Astrocyte of the cerebellum (primary cell): ENCODE measurements at regions not wholly inside any gene's neighbourhood (a gene's known extent, or its start where the extent isn't known, plus 50 kb on each side); places are given as distances from the start of the nearest gene placed in this dataset.

Experiments
- DNase-seq: peaks from one replicate; pipeline ENCODE4 v3.0.0-alpha.2; 2011; ENCODE audit warnings: low read depth
- H3K4me3 ChIP-seq: 2 replicates; pipeline ENCODE4 v1.5.1; 2011; ENCODE audit warnings: mild to moderate bottlenecking, low read depth, low read length, moderate library complexity
- in situ Hi-C: cut with HindIII; loops from 2 replicates; pipeline ENCODE4 v1.10.0; 2017; ENCODE audit warnings: low sequenced_read_pairs
- TF ChIP-seq, protein P1 (sequence below): IDR thresholded peaks from 2 replicates; pipeline ENCODE4 v1.5.1; 2012; ENCODE audit warnings: low read length, low read depth, moderate library complexity, mild to moderate bottlenecking; ENCODE audit errors: missing control alignments

GRCh38 chr7:125563964-125564529 lies 634.4 kb upstream of the POT1 start:
- TF ChIP-seq, protein P1, sequence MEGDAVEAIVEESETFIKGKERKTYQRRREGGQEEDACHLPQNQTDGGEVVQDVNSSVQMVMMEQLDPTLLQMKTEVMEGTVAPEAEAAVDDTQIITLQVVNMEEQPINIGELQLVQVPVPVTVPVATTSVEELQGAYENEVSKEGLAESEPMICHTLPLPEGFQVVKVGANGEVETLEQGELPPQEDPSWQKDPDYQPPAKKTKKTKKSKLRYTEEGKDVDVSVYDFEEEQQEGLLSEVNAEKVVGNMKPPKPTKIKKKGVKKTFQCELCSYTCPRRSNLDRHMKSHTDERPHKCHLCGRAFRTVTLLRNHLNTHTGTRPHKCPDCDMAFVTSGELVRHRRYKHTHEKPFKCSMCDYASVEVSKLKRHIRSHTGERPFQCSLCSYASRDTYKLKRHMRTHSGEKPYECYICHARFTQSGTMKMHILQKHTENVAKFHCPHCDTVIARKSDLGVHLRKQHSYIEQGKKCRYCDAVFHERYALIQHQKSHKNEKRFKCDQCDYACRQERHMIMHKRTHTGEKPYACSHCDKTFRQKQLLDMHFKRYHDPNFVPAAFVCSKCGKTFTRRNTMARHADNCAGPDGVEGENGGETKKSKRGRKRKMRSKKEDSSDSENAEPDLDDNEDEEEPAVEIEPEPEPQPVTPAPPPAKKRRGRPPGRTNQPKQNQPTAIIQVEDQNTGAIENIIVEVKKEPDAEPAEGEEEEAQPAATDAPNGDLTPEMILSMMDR = no peak

DNA sequence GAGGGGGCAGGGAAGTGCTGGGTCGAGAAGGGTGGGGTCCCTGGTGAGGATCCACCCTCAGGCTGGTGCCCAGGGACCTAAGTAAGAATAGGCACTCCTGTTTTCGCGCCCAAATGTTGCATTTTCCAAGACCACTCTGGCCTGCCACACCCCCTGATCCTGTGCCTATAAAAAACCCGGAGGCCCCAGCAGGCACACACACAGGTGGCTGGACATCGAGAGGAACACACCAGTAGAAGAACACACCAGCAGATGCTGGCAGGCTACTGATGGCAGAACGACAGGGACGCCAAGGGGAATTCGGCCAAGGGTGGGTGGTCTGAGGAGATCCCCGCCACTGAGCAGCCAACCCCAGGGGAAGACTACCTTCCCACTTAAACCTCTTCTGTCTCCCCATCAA lies 633.9 kb upstream of the POT1 start:
- in situ Hi-C loops = no loop called here
- H3K4me3 ChIP-seq = no peak overlapping the region
- DNase-seq = no peak
- TF ChIP-seq, protein P1 = no peak

More at GRCh38 chr7:125563964-125564529, 634.4 kb upstream of the POT1 start:
- DNase-seq = no peak
- in situ Hi-C loops = no loop called here
- H3K4me3 ChIP-seq = no peak overlapping the region

- in situ Hi-C loops = no loop called here
- TF ChIP-seq, protein P1 = no peak
- H3K4me3 ChIP-seq = no peak overlapping the region
- no peak for DNase-seq
These were observed 631.4 kb upstream of the POT1 start for GRCh38 chr7:125561006-125561405.

DNA sequence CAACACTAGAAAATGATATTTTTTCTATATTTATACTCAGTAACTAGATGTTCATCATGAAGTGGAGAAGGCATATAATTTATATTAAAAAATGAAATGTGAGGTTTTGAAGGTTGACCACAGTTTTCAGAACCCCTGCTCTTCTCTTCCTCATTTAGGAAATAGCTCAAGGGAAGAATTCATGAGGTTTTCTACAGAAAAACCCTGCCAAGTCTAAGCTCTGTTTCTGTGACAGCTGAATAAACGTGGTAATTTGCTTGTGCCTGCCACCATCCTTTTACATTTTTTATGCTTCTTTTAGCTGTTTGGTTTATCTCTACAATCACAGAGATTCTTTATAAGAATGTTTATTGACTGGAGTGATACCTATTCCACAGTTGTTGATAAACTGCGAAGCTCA lies 630.3 kb upstream of the POT1 start:
- no peak for DNase-seq
- no peak overlapping the region for H3K4me3 ChIP-seq
- TF ChIP-seq, protein P1 = no peak
- in situ Hi-C loops = no loop called here

DNA sequence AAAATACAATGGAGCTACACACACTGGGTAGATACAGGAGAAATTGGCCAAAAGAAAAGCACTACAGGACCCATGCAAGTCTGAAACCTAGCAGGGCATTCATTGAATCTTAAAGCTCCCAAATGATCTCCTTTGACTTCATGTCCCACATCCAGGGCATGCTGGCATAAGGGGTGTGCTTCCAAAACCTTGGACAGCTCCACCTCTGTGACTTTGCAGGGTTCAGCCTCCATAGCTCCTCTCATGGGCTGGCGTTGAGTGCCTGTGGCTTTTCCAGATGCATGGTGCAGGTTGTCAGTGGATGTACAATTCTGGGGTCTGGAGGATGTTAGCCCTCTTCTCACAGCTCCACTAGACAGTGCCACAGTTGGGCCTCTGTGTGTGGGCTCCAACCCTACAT lies 626.3 kb upstream of the POT1 start:
- no peak for DNase-seq
- TF ChIP-seq, protein P1 = no peak

DNA sequence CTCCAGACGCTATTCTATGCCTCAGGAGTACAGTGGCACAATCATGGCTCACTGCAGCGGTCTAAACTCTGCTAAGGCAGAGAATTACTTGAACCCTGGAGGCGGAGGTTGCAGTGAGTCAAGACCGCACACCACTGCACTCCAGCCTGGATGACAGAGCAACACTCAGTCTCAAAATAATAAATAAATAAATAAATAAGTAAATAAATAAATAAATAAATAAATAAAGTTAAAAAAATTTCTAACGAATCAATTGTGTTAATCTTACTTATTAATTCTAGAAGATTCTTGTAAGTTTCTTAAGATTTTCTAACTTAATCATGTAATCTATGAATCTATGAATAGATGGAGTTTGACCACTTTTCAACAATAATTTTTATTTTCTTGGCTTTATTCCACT lies 621.4 kb upstream of the POT1 start:
- TF ChIP-seq, protein P1 = no peak
- in situ Hi-C loops = no loop called here

More for the DNA sequence above, 626.3 kb upstream of the POT1 start:
- no peak overlapping the region for H3K4me3 ChIP-seq
- in situ Hi-C loops = no loop called here

More for the DNA sequence above, 621.4 kb upstream of the POT1 start:
- H3K4me3 ChIP-seq = no peak overlapping the region
- DNase-seq = no peak
